Mucosa of descending colon (tissue), 3 donors: ENCODE measurements at regions not wholly inside any gene's neighbourhood (a gene's known extent, or its start where the extent isn't known, plus 50 kb on each side); places are given as distances from the start of the nearest gene placed in this dataset.

ENCODE experiments used
- ATAC-seq: fragments of 200-7000 bp; cut with Tn5 transposase; one replicate; pipeline ENCODE4 v1.9.1; 2020; ENCODE audit warnings: mild to moderate bottlenecking, moderate library complexity
- DNase-seq, 3 donors: peaks; one replicate each; pipeline ENCODE4 v3.0.0-alpha.2; 2020
- H3K36me3 ChIP-seq: fragments of 200-600 bp; one replicate; pipeline ENCODE4 v1.8.0; 2021; ENCODE audit warnings: low read depth, mild to moderate bottlenecking
- H3K4me1 ChIP-seq: fragments of 200-600 bp; one replicate; pipeline ENCODE4 v1.8.0; 2021; ENCODE audit warnings: low read depth, mild to moderate bottlenecking
- H3K4me3 ChIP-seq: fragments of 200-600 bp; one replicate; pipeline ENCODE4 v1.8.0; 2021; ENCODE audit warnings: mild to moderate bottlenecking
- H3K9me3 ChIP-seq: fragments of 200-600 bp; one replicate; pipeline ENCODE4 v1.8.0; 2021; ENCODE audit warnings: mild to moderate bottlenecking
- CTCF ChIP-seq: fragments of 200-600 bp; IDR thresholded peaks from one replicate; pipeline ENCODE4 v1.8.0; 2022; ENCODE audit warnings: antibody characterized with exemption, mild to moderate bottlenecking
- intact Hi-C, 2 donors: fragments of 100-400 bp; cut with DNase I in 1 of 2; cut with micrococcal nuclease in 1 of 2; formaldehyde crosslinking; loops; one replicate each; pipeline versions ENCODE4 v1.11.0 to v1.11.1; 2022; cut with DNase I, micrococcal nuclease
- donor health status: DM: no; HTN: no; CAD: no; lungs with moderate emphysema.
- donor health status: DM: no; HTN: no; CAD: no.
- donor health status: DM: no; HTN: yes; CAD: no.

GRCh38 chr3:64801856-64802255, 114.1 kb upstream of the ADAMTS9 start:
- Histone ChIP-seq H3K4me1 (no peaks in the 10 kb centered on the region), H3K36me3 (no peaks in the 10 kb centered on the region), H3K4me3 (no peak overlapping the region), H3K9me3 (no peaks in the 10 kb centered on the region)
- no peak for DNase-seq
- no peak for TF ChIP-seq CTCF
- intact Hi-C loops: no loop called here
- no peak for ATAC-seq

GRCh38 chr3:64799606-64800005, 111.8 kb upstream of the ADAMTS9 start:
- no peaks in the 10 kb centered on the region for H3K9me3 ChIP-seq
- no peak overlapping the region for H3K4me3 ChIP-seq
- TF ChIP-seq CTCF: no peak
- ATAC-seq (peak; percentile 90), DNase-seq (peak in 1 of 3 donors; percentile 14)
- no peaks in the 10 kb centered on the region for H3K36me3 ChIP-seq
- no peaks in the 10 kb centered on the region for H3K4me1 ChIP-seq
- intact Hi-C loops: no loop called here

- no peaks in the 10 kb centered on the region for H3K36me3 ChIP-seq
- no peak for ATAC-seq
- no peak overlapping the region for H3K4me3 ChIP-seq
- no peak for DNase-seq
- H3K4me1 ChIP-seq: no peaks in the 10 kb centered on the region
- no peaks in the 10 kb centered on the region for H3K9me3 ChIP-seq
- intact Hi-C loops: no loop called here
- TF ChIP-seq CTCF: no peak
Observed at GRCh38 chr3:64798316-64798715, 110.5 kb upstream of the ADAMTS9 start.

- Histone ChIP-seq H3K4me3 (no peak overlapping the region), H3K4me1 (no peaks in the 10 kb centered on the region), H3K9me3 (no peaks in the 10 kb centered on the region), H3K36me3 (no peaks in the 10 kb centered on the region)
- ATAC-seq: no peak
- DNase-seq: no peak
- intact Hi-C loops: no loop called here
- TF ChIP-seq CTCF: no peak
Observed at GRCh38 chr3:64796607-64797399, 109.0 kb upstream of the ADAMTS9 start.

GRCh38 chr3:64792445-64792844, 104.6 kb upstream of the ADAMTS9 start:
- Histone ChIP-seq H3K4me3 (no peak overlapping the region), H3K36me3 (no peaks in the 10 kb centered on the region), H3K9me3 (no peaks in the 10 kb centered on the region), H3K4me1 (no peaks in the 10 kb centered on the region)
- intact Hi-C loops: no loop called here
- DNase-seq (no peak), ATAC-seq (no peak)
- no peak for TF ChIP-seq CTCF
